ENCODE measurements at regions not wholly inside any gene's neighbourhood (a gene's known extent, or its start where the extent isn't known, plus 50 kb on each side); places are given as distances from the start of the nearest gene placed in this dataset.

GRCh38 chr5:126366199-126366560, 57.0 kb upstream of the GRAMD2B start:
- no peak for DNase-seq (ENCODE audit: low spot score)

GRCh38 chr5:126368239-126368812, 54.9 kb upstream of the GRAMD2B start:
- no peak for DNase-seq (ENCODE audit: low spot score)

GRCh38 chr5:126369083-126369482, 54.1 kb upstream of the GRAMD2B start:
- no peak for DNase-seq (ENCODE audit: low spot score)

GRCh38 chr5:126369995-126370731, 53.0 kb upstream of the GRAMD2B start:
- no peak for DNase-seq (ENCODE audit: low spot score)

GRCh38 chr5:126370796-126371718, 52.2 kb upstream of the GRAMD2B start:
- DNase-seq (ENCODE audit: low spot score) = no peak

GRCh38 chr5:126373375-126374108, 49.7 kb upstream of the GRAMD2B start:
- DNase-seq (ENCODE audit: low spot score) = peak; percentile 44
